Spleen (tissue), 11 donors: ENCODE measurements at regions not wholly inside any gene's neighbourhood (a gene's known extent, or its start where the extent isn't known, plus 50 kb on each side); places are given as distances from the start of the nearest gene placed in this dataset.
"Not testable (repeated sequence)": the region's sequence is repeated elsewhere in the genome, so short reads cannot be mapped to it uniquely, and the experiment has no call there.

ENCODE experiments used
- DNase-seq: peaks from one replicate; pipeline ENCODE4 v3.0.0-alpha.2; 2020
- H3K27ac ChIP-seq, 8 donors: fragments of 200-600 bp; sonication (generic) in 7 of 8; 1 replicate in 4 of 8; 2 replicates in 4 of 8; pipeline versions ENCODE4 v1.5.0 to v1.8.0; 2016 to 2021; ENCODE audit warnings: inconsistent platforms in 4 of 8, mild to moderate bottlenecking in 4 of 8, moderate library complexity in 1 of 8
- H3K27me3 ChIP-seq, 7 donors: fragments of 200-600 bp; sonication (generic) in 6 of 7; replicated peaks in 1 of 7; 1 replicate in 4 of 7; 2 replicates in 3 of 7; pipeline versions ENCODE4 v1.5.0 to v1.8.0; 2016 to 2021; ENCODE audit warnings: inconsistent platforms in 3 of 7, mild to moderate bottlenecking in 1 of 7
- H3K36me3 ChIP-seq, 6 donors: fragments of 200-600 bp; sonication (generic) in 5 of 6; 1 replicate in 4 of 6; 2 replicates in 2 of 6; pipeline versions ENCODE4 v1.5.0 to v1.8.0; 2016 to 2021; ENCODE audit warnings: inconsistent platforms in 2 of 6
- H3K4me1 ChIP-seq, 6 donors: fragments of 200-600 bp; sonication (generic) in 5 of 6; 1 replicate in 3 of 6; 2 replicates in 3 of 6; pipeline versions ENCODE4 v1.5.0 to v1.8.0; 2016 to 2021; ENCODE audit warnings: inconsistent platforms in 3 of 6
- H3K4me3 ChIP-seq, 8 donors: fragments of 200-600 bp; sonication (generic) in 7 of 8; 1 replicate in 4 of 8; 2 replicates in 4 of 8; pipeline versions ENCODE4 v1.5.0 to v1.8.0; 2016 to 2021; ENCODE audit warnings: inconsistent platforms in 4 of 8, mild to moderate bottlenecking in 4 of 8, moderate library complexity in 2 of 8
- H3K9me3 ChIP-seq, 8 donors: fragments of 200-600 bp; sonication (generic) in 7 of 8; 1 replicate in 4 of 8; 2 replicates in 4 of 8; pipeline versions ENCODE4 v1.5.0 to v1.8.0; 2016 to 2021; ENCODE audit warnings: inconsistent platforms in 4 of 8
- CTCF ChIP-seq, 11 experiments: fragments of 200-600 bp in 7 of 11; fragments of 450-650 bp in 4 of 11; sonication (generic) in 4 of 11; IDR thresholded peaks in 8 of 11; conservative IDR thresholded peaks in 3 of 11; 1 replicate in 7 of 11; 2 replicates in 4 of 11; pipeline versions ENCODE4 v1.4.0 to v1.8.0; 2016 to 2021; ENCODE audit warnings: antibody characterized with exemption in 11 of 11, inconsistent platforms in 4 of 11, mild to moderate bottlenecking in 1 of 11
- POLR2A ChIP-seq, 3 donors: fragments of 450-650 bp; IDR thresholded peaks; one replicate each; pipeline ENCODE4 v1.5.1; 2017; ENCODE audit warnings: antibody characterized with exemption in 3 of 3, mild to moderate bottlenecking in 1 of 3
- POLR2AphosphoS5 ChIP-seq, 3 donors: sonication (generic); formaldehyde crosslinking; IDR thresholded peaks; one replicate each; pipeline ENCODE4 v1.5.1; 2017; ENCODE audit warnings: antibody characterized with exemption in 3 of 3
- WGBS, 5 donors: extraction: QIAGEN DNeasy Blood & Tissue Kit in 3 of 5; methylation state at CpG; one replicate each; pipeline versions ENCODE4 v1.1.5 to v1.1.7; 2013 to 2018; 5-methylcytosine and 5-hydroxymethylcytosine counted together
- intact Hi-C: fragments of 100-400 bp; cut with DNase I; formaldehyde crosslinking; loops from one replicate; pipeline ENCODE4 v1.15.0; 2023; ENCODE audit warnings: low total_unique reads
- donor health status: healthy with polysubstance abuse.
- donor health status: DM: no; HTN: no; CAD: no; lungs with moderate emphysema.
- donor health status: DM: no; HTN: no; CAD: no.
- donor health status: Bipolar disorder and iron deficiency.
- donor health status: healthy.
- donor health status: DM: no; HTN: no; CAD: no.
- donor health status: DM: yes; HTN: yes; CAD: no.

DNA sequence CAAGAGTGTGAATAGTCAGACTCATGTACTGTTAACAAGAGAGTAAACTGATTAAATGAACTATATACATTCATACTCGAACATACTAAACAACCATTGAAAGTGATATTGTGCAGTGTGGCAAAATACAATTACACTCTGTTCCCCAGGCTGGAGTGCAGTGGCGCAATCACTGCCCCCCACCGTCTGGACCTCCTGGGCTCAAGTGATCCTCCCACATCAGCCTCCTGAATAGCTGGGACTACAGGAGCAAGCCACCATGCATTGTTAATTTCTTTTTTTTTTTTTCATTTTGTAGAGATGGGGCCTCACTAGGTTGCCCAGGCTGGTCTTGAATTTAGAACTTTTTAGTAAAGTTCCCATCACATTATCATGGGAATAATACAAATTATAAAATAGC is 77.3 kb upstream of the LSM14A start:
- WGBS, 5 donors, result 75 to 90% (median 81%) methylated on average over 3 of the region's 3 CpGs
- intact Hi-C loops, result loop anchor here (5.0 kb wide), 2 partner anchors 53 to 318 kb away; no protein-coding TSS in a partner anchor
- H3K27ac ChIP-seq, result no peak overlapping the region

GRCh38 chr19:34095411-34095810 is 76.9 kb upstream of the LSM14A start:
- 86 to 98% (median 94%) methylated on average over 5 of the region's 5 CpGs for WGBS, 5 donors
- H3K9me3 ChIP-seq, H3K36me3 ChIP-seq, DNase-seq, H3K4me1 ChIP-seq, H3K4me3 ChIP-seq: not testable (repeated sequence)
- intact Hi-C loops, result loop anchor here (5.0 kb wide), 2 partner anchors 53 to 318 kb away; no protein-coding TSS in a partner anchor
- peaks cover 0 to 20% (median 0%) of the 10 kb centered on the region in 7 donors for H3K27me3 ChIP-seq
- H3K27ac ChIP-seq, result peak overlapping the region in 3 of 8 donors; percentile 39 to 60 (median 50)

More for the DNA sequence above, 77.3 kb upstream of the LSM14A start:
- no peaks in the 10 kb centered on the region for H3K36me3 ChIP-seq
- TF ChIP-seq CTCF (IDR thresholded peaks at IDR 0.05 in 8 of 11, conservative IDR thresholded peaks at IDR 0.05 in 3 of 11) (no peak), POLR2A (IDR thresholded peaks at IDR 0.05) (no peak), POLR2AphosphoS5 (IDR thresholded peaks at IDR 0.05) (no peak)
- H3K27me3 ChIP-seq, result peaks cover 0 to 20% (median 0%) of the 10 kb centered on the region in 7 donors
- H3K4me3 ChIP-seq, result no peak overlapping the region
- no peak for DNase-seq
- peaks cover 0 to 9% (median 0%) of the 10 kb centered on the region in 6 donors for H3K4me1 ChIP-seq
- no peaks in the 10 kb centered on the region for H3K9me3 ChIP-seq

DNA sequence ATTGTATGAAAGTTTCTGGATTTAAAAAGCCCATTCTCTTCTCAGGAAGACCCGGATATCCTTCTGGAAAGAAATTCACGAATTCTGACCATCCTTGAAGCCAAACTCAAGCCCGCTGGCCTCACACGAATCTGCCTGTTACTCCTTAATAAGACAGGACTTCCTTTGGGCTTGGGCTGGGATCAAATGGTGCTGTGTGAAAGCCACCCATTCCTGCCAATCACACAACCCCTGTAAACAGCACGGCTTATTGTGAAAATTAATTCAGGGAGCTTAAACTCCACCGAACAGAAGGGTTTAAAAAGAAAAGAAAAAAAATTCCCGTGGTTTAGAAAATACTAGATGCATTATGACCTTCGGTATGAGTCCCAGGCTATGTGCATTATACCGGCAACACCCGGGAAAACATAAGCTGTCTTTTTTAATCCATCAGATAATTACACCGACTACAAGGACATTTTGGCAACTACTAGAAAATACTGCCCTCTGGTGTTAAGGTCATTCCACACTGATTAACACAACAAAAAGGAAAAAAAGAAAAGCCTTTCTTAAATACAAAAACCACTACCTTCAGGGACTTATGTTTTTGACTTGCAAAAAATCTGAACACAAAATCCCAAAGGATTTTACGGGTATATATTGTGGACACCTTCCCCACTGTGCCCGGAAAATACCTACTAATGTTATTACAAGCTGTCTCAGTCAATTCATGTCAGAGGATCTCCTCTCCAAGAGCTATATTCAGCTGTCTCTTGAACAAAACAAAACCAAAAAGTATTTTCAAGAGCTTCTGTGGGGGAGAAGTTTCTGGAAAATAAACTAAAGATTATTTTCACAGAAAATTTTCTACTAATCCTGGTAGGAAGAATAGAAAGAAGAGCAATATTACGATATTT is 76.0 kb upstream of the LSM14A start:
- intact Hi-C loops, result loop anchor here (5.0 kb wide), 2 partner anchors 54 to 319 kb away; no protein-coding TSS in a partner anchor
- TF ChIP-seq POLR2A (IDR thresholded peaks at IDR 0.05) (no peak), CTCF (IDR thresholded peaks at IDR 0.05 in 8 of 11, conservative IDR thresholded peaks at IDR 0.05 in 3 of 11) (peak; percentile 20 to 73 (median 62)), POLR2AphosphoS5 (IDR thresholded peaks at IDR 0.05) (no peak)
- DNase-seq, result no peak

DNA sequence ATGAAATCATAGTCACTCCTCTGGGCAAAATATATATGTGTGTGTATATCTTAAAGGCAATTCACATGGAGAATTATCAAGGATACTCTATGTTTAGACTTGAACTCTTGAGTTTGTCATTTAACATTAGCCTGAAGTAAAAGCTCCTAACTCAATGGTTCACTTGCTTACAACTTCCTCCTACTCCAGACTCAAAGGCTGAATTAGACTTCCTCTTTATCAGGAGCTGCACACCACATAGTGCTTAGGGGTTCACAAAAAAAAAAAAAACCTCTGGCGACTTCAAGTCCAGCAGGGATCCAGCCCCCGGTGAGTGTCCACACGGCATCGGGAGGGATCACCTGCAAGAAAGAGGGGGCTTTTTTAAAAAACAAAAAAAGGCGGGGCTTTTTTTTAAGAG is 68.2 kb upstream of the LSM14A start:
- no peaks in the 10 kb centered on the region for H3K27me3 ChIP-seq
- H3K4me1 ChIP-seq, result peaks cover 0 to 9% (median 0%) of the 10 kb centered on the region in 6 donors
- H3K9me3 ChIP-seq, result no peaks in the 10 kb centered on the region
- 21 to 37% (median 24%) methylated on average over 5 of the region's 5 CpGs for WGBS, 5 donors
- no peaks in the 10 kb centered on the region for H3K36me3 ChIP-seq
- H3K4me3 ChIP-seq, result no peak overlapping the region
- no peak overlapping the region for H3K27ac ChIP-seq
- TF ChIP-seq POLR2AphosphoS5 (IDR thresholded peaks at IDR 0.05) (no peak), POLR2A (IDR thresholded peaks at IDR 0.05) (no peak), CTCF (IDR thresholded peaks at IDR 0.05 in 8 of 11, conservative IDR thresholded peaks at IDR 0.05 in 3 of 11) (no peak)
- intact Hi-C loops, result no loop called here
- DNase-seq, result no peak

More for the DNA sequence above, 76.0 kb upstream of the LSM14A start:
- Histone ChIP-seq H3K36me3 (no peaks in the 10 kb centered on the region), H3K27me3 (peaks cover 0 to 20% (median 0%) of the 10 kb centered on the region in 7 donors), H3K9me3 (no peaks in the 10 kb centered on the region), H3K4me3 (no peak overlapping the region), H3K27ac (peak overlapping the region in 3 of 8 donors; percentile 39 to 60 (median 50)), H3K4me1 (peaks cover 0 to 9% (median 0%) of the 10 kb centered on the region in 6 donors)
- 20 to 27% (median 24%) methylated on average over 14 of the region's 14 CpGs for WGBS, 5 donors
